Activated CD4-positive, alpha-beta T cell treated with anti-CD3 and anti-CD28 coated beads for 36 hours (primary cell): ENCODE measurements at regions not wholly inside any gene's neighbourhood (a gene's known extent, or its start where the extent isn't known, plus 50 kb on each side); places are given as distances from the start of the nearest gene placed in this dataset.
A peak's percentile ranks its signal among the peaks of the same experiment; 100 is the strongest.
"Not testable (repeated sequence)": the region's sequence is repeated elsewhere in the genome, so short reads cannot be mapped to it uniquely, and the experiment has no call there.

Source experiments
- ATAC-seq: fragments of 200-7000 bp; cut with Tn5 transposase; one replicate; pipeline ENCODE4 v1.10.0; 2021; ENCODE audit warnings: mild to moderate bottlenecking, moderate library complexity
- CTCF ChIA-PET: fragments of 350-600 bp; sonication (Branson Sonifier 250); formaldehyde crosslinking; loops from one replicate; lab custom pipeline; 2021; ENCODE audit warnings: antibody characterized with exemption; lab: Charles Lee
- POLR2A ChIA-PET: fragments of 350-600 bp; sonication (Branson Sonifier 250); formaldehyde crosslinking; loops from one replicate; lab custom pipeline; 2021; ENCODE audit warnings: antibody characterized with exemption, inconsistent platforms; lab: Charles Lee
- DNase-seq: peaks from one replicate; pipeline ENCODE4 v3.0.0-alpha.2; 2020
- H3K27ac Mint-ChIP-seq: one replicate; pipeline ENCODE4 v1.8.0; 2021; ENCODE audit warnings: mixed read lengths
- H3K27me3 Mint-ChIP-seq: one replicate; pipeline ENCODE4 v1.8.0; 2021; ENCODE audit warnings: mixed read lengths
- H3K36me3 Mint-ChIP-seq: one replicate; pipeline ENCODE4 v1.8.0; 2021; ENCODE audit warnings: low read depth, mixed read lengths
- H3K4me1 Mint-ChIP-seq: one replicate; pipeline ENCODE4 v1.8.0; 2021; ENCODE audit warnings: mixed read lengths
- H3K4me3 Mint-ChIP-seq: one replicate; pipeline ENCODE4 v1.8.0; 2021; ENCODE audit warnings: mild to moderate bottlenecking, moderate library complexity, mixed read lengths
- H3K9me3 Mint-ChIP-seq: one replicate; pipeline ENCODE4 v1.8.0; 2021; ENCODE audit warnings: low read depth, mixed read lengths
- intact Hi-C, 2 experiments: fragments of 100-400 bp; cut with DNase I in 1 of 2; cut with micrococcal nuclease in 1 of 2; formaldehyde crosslinking; loops; one replicate each; pipeline versions ENCODE4 v1.14.2 to v1.15.1; 2022 to 2024; cut with DNase I, micrococcal nuclease

GRCh38 chr14:105890474-105891220 is 364.3 kb downstream of the TMEM121 start:
- DNase-seq, result peak; percentile 2

DNA sequence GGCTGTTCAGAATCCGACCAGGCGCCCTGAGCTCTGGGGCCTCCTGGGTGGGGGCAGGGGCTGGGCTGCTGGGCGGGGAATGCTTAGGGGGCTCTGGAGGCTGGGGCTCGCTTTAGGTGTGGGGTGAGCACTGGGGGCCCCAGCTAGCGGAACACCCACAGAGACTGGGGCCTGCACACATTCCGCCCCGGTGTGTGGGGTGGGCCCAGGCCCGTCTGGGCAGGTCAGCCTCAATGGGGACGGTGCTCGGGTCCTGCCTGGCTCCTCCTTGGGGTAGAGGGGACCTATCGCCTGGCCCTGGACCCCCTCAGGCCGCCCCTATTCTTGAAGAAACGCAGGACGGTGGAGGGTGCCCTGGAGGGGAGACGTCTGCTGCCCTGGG is 364.8 kb downstream of the TMEM121 start:
- ATAC-seq (no peak), DNase-seq (peak; percentile 1)
- intact Hi-C loops, result no loop called here
- Mint-ChIP-seq H3K9me3 (no peaks in the 10 kb centered on the region), H3K36me3 (no peaks in the 10 kb centered on the region), H3K27me3 (peaks cover 8% of the 10 kb centered on the region), H3K4me1 (no peaks in the 10 kb centered on the region), H3K27ac (no peak overlapping the region), H3K4me3 (no peak overlapping the region)
- POLR2A ChIA-PET, result no interaction called here
- CTCF ChIA-PET, result no interaction called here

More at GRCh38 chr14:105890474-105891220, 364.3 kb downstream of the TMEM121 start:
- Mint-ChIP-seq H3K27me3 (peaks cover 8% of the 10 kb centered on the region), H3K36me3 (no peaks in the 10 kb centered on the region), H3K4me3 (no peak overlapping the region), H3K27ac (no peak overlapping the region), H3K9me3 (no peaks in the 10 kb centered on the region), H3K4me1 (no peaks in the 10 kb centered on the region)
- intact Hi-C loops, result no loop called here
- CTCF ChIA-PET, result no interaction called here
- POLR2A ChIA-PET, result no interaction called here
- ATAC-seq, result no peak

- intact Hi-C loops, result no loop called here
- H3K27me3 Mint-ChIP-seq, result peaks cover 13% of the 10 kb centered on the region
- DNase-seq (peak; percentile 4), ATAC-seq (no peak)
- H3K27ac Mint-ChIP-seq, result no peak overlapping the region
- H3K9me3 Mint-ChIP-seq, result no peaks in the 10 kb centered on the region
- no peaks in the 10 kb centered on the region for H3K36me3 Mint-ChIP-seq
- POLR2A ChIA-PET, result no interaction called here
- CTCF ChIA-PET, result no interaction called here
- peaks cover 3% of the 10 kb centered on the region for H3K4me1 Mint-ChIP-seq
- no peak overlapping the region for H3K4me3 Mint-ChIP-seq
Observed at GRCh38 chr14:105891631-105892452, 365.5 kb downstream of the TMEM121 start.

DNA sequence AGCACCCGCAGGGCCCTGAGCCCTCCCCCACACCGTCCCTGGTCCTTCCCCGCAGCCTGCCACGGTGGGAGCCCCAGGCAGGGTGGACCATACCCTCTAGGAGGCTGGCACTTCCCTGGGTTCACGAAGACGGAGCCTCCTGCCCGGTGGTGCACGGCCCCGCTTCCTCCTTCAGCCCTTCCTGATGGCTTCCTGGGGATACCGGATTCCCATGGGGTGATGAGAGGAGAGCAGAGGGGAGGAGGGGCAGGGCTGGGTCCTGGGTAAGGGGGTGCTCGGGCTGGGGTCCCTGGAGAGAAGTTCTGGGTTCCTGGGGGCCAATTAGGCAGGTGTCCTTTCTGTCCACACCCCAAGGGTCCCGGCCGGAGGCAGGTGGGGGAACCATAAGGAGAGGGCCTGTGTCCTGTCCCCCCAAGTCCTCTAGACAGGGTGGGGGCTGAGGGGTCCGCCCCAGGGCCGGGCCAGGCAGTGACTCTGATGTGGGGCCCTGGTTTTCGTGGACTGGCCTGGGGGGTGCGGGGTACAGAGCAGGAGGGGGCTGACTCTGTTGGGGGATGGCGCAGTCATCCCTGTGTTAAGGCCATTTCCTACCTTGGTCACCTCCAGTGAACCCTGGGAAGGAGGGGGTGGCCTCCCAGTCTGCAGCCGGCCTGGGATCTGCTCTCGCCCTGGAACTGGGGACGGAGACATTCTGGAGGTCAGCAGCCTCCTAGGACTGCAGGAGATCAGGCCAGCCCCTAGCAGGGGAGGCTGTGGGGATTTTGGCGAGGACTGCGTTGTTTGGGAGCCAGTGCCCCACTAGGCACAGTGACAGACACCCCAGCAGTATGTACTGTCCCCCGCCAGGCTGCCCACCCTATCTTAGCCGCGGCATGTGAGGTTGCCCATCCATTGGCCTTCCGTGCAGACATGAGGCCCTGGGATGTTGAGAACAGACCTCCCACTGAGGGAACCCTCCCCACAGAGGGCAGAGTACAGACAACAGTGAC is 366.4 kb downstream of the TMEM121 start:
- H3K4me1 Mint-ChIP-seq, ATAC-seq, H3K27ac Mint-ChIP-seq, intact Hi-C loops, POLR2A ChIA-PET, H3K9me3 Mint-ChIP-seq, H3K36me3 Mint-ChIP-seq, CTCF ChIA-PET, H3K4me3 Mint-ChIP-seq: not testable (repeated sequence)
- H3K27me3 Mint-ChIP-seq, result peaks cover 13% of the 10 kb centered on the region
- DNase-seq, result peak; percentile 3

DNA sequence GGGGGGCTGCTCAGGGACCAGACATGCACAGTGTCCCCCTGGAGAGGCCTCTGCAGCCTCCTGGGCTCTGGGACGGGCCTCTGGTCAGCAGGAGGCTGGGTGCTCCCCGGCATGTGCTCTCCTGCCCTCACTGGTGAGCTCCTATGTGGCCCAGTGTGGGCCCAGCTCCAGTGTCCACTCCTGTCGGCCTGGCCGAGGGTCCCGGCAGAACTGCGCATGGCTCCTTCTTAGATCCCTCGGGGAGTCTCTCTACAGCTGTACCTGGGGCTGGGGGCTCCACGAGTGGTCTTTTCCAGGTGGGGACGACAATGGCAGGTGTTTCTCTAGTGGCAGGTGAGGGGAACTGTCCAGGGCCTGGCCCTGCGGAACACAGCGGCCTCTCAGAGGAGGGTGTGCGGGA is 367.3 kb downstream of the TMEM121 start:
- H3K36me3 Mint-ChIP-seq, CTCF ChIA-PET, H3K9me3 Mint-ChIP-seq, H3K27ac Mint-ChIP-seq, H3K4me3 Mint-ChIP-seq, intact Hi-C loops, DNase-seq, POLR2A ChIA-PET, ATAC-seq, H3K4me1 Mint-ChIP-seq: not testable (repeated sequence)
- H3K27me3 Mint-ChIP-seq, result peaks cover 14% of the 10 kb centered on the region

DNA sequence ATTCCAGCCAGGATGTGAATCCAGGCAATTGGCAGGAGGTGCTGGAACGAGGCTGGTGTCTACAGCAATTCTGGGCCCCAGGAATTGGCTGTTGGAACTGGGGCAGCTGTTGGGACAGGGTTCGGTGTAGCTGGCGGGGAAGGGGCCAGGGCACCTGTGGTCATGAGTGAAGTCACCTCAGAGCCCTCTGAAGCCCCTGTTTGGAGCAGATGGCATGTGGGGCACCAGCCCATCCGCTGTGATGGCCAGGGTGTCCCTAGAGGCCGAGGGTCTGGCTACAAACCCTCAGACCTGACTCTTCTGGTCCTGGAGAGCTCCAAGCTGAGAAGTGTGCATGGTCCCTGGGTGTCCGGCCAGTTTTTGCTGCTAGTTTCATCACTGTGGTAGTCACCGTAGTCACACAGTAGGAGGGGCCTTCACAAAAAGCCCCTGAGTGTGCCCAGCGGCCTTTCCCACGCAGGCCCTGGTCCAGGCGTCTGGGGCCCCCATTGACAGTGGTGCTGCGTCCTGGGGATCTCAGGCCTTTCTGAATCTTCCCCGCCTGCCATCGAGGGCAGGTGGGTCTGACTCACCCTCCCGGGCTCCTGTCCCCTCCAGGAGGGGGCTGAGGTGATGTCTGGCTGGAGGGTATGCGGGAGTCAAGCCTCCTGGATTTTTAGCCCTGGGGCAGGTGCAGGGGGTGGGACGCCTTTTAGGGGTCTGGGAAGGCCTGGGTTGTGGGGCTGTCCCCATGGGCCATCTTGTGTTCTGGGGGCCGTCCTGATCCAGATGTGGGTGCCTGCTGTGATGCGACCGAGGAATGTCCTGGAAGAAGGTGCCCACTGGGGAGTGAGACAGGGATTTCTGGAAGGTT is 368.0 kb downstream of the TMEM121 start:
- H3K27me3 Mint-ChIP-seq, result peaks cover 14% of the 10 kb centered on the region
- ATAC-seq (no peak), DNase-seq (peak; percentile 1)
- peaks cover 3% of the 10 kb centered on the region for H3K4me1 Mint-ChIP-seq
- POLR2A ChIA-PET, result no interaction called here
- CTCF ChIA-PET, result no interaction called here
- intact Hi-C loops, result no loop called here
- no peak overlapping the region for H3K27ac Mint-ChIP-seq
- H3K4me3 Mint-ChIP-seq, result no peak overlapping the region
- H3K9me3 Mint-ChIP-seq, result no peaks in the 10 kb centered on the region
- H3K36me3 Mint-ChIP-seq, result no peaks in the 10 kb centered on the region

DNA sequence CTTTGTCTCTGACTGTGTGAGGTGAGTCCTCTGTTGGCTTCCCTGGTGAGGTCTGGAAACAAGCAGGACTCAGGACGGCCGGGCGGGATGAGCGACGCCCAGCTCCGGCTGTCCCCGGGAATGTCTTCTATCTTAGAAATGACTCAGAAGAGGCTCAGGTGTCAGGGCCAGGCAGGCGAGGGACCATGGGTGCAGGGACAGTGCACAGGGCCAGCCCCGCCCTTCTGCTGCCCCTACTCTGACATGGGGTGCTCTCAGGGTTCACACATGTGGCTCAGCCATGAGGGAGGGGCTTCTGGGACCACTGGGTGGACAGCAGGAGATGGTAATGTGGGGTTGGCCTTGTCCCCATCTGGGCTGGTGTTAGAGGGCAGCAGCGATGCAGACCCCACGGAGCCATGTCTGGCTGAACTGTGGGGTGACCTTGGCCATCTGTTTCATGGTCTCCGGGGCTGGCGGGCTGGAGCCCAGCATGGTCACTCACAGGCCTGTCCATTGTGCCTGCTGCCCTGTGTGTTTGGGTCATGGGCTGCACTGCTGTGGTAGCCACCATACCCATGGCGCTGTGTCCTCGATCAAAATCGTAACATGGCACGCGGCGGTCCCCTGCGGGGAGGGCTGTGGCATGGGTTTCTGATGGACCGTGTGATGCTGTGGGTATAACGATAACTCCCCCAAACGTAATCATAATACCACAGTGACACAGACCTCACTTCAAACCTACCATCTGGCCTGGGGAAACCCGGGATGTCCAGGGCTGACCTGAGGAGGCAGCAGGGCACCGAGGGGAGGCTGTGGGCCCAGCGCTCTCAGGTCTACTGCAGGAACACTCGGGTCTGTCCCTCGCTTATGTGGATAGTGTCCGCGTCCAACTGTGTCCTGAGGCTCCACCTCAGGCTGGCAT is 368.8 kb downstream of the TMEM121 start:
- Mint-ChIP-seq H3K9me3 (no peaks in the 10 kb centered on the region), H3K27ac (no peak overlapping the region)
- intact Hi-C loops, result no loop called here

DNA sequence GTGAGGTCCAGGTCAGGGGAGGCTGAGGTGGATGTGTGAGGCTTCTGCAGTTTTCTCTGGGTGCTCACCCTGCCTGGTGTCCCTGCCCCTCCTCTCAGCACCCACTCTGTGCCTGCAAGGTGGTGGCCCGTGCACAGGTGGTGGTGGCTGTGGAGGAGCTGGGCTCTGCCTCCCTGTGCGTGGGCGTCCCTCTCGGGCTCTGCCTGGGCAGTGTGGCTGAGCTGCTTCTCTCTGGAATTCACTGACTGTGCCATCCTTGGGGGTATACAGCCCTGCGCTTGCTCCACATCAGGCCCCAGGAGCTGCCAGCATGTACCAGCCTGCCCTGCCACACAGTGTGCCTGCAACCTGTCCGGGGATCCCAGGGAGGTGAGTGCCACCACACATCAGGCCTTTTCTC is 369.8 kb downstream of the TMEM121 start:
- H3K4me3 Mint-ChIP-seq, intact Hi-C loops, POLR2A ChIA-PET, H3K27ac Mint-ChIP-seq, ATAC-seq, H3K36me3 Mint-ChIP-seq, CTCF ChIA-PET, DNase-seq, H3K9me3 Mint-ChIP-seq, H3K4me1 Mint-ChIP-seq: not testable (repeated sequence)
- H3K27me3 Mint-ChIP-seq, result peaks cover 12% of the 10 kb centered on the region

More for the DNA sequence above, 368.8 kb downstream of the TMEM121 start:
- ChIA-PET CTCF (no interaction called here), POLR2A (no interaction called here)
- no peak overlapping the region for H3K4me3 Mint-ChIP-seq
- DNase-seq, result no peak
- H3K27me3 Mint-ChIP-seq, result peaks cover 12% of the 10 kb centered on the region
- H3K36me3 Mint-ChIP-seq, result no peaks in the 10 kb centered on the region
- ATAC-seq, result no peak
- H3K4me1 Mint-ChIP-seq, result peaks cover 3% of the 10 kb centered on the region

DNA sequence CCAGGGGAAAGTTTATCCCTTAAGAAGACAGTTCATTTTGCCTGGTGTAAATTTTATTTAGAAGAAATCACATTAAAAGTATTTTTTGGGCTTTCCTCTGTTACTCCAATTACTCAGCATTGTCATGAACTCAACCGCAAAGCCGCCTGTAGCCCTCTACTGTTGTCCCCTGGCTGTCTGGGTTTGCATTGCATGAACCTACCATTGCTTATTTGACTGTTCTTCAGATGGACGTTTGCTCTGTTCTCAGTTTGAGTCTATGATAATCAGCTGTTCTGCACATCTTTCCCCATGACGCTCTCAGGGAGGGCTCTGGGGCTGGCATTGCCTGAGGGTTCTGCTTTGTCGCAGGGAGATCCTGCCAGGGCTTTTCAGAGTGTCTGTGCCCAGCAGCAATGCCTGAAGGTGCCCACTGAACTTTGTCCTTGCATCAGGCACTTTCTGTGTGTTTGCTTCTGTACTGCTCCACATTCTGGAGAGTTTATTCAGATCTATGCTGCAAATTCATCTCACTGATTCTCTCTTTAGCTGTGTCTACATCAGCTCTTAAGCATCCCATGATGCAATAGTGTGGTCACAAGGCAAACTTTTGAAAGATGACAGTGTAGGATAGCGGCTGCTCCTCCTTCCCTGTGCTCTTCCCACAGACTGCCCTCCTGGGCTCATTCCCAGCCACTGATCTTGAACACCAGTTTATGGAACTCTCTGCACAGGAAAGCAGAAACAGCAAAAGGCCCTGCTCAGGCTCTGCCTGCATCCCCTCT is 370.8 kb downstream of the TMEM121 start:
- H3K4me3 Mint-ChIP-seq, H3K9me3 Mint-ChIP-seq, intact Hi-C loops, H3K27ac Mint-ChIP-seq, CTCF ChIA-PET, H3K4me1 Mint-ChIP-seq, POLR2A ChIA-PET, H3K36me3 Mint-ChIP-seq: not testable (repeated sequence)
- H3K27me3 Mint-ChIP-seq, result peaks cover 12% of the 10 kb centered on the region
- DNase-seq (peak; percentile 37), ATAC-seq (peak; percentile 74)
